HepG2 (cell line): ENCODE measurements at regions not wholly inside any gene's neighbourhood (a gene's known extent, or its start where the extent isn't known, plus 50 kb on each side); places are given as distances from the start of the nearest gene placed in this dataset.

Source experiments
- ATAC-seq: fragments of 200-7000 bp; cut with Tn5 transposase; 3 replicates; pipeline ENCODE4 v1.9.1; 2020; ENCODE audit warnings: mild to moderate bottlenecking, moderate library complexity
- BruUV-seq: library from RNA; stranded (reverse); fragments of 400-500 nt; replicated peaks from 2 replicates; lab custom pipeline; 2021; lab: Mats Ljungman, UMichigan
- CTCF ChIA-PET: fragments of 300-600 bp; formaldehyde crosslinking; extraction: SDS; loops from one replicate; lab custom pipeline; 2021; ENCODE audit warnings: low total read pairs, inconsistent platforms, low intra/inter-chr PET ratio; lab: Yijun Ruan, JAX
- POLR2A ChIA-PET: fragments of 350-600 bp; sonication (Branson Sonifier 250); formaldehyde crosslinking; loops from one replicate; lab custom pipeline; 2020; ENCODE audit warnings: antibody characterized with exemption, inconsistent platforms; lab: Yijun Ruan, JAX
- DNase-seq: peaks from one replicate; pipeline ENCODE4 v3.0.0-alpha.2; 2015; ENCODE audit warnings: low spot score
- FAIRE-seq: peaks from 3 replicates; lab custom pipeline; 2011; peaks lifted over from hg19 to GRCh38; lab: Jason Lieb, UNC
- H2AFZ ChIP-seq: one replicate; pipeline ENCODE4 v1.6.1; 2011; ENCODE audit warnings: low read length, inconsistent platforms
- H3K27ac ChIP-seq: fragments of 300-600 bp; 3 replicates; pipeline ENCODE4 v1.8.0; 2011; ENCODE audit warnings: mixed run types, mild to moderate bottlenecking, mixed read lengths, low read length, inconsistent platforms; ENCODE audit not compliant: insufficient read depth; ENCODE audit errors: extremely low read length
- H3K27me3 ChIP-seq, 2 experiments: fragments of 200-600 bp in 1 of 2; 2 replicates in 1 of 2; 3 replicates in 1 of 2; pipeline versions ENCODE4 v1.6.0 to v1.8.0; 2011; ENCODE audit warnings: low read length in 2 of 2, mild to moderate bottlenecking in 2 of 2, moderate library complexity in 2 of 2, inconsistent platforms in 1 of 2; ENCODE audit not compliant: insufficient read depth in 2 of 2, control insufficient read depth in 1 of 2
- H3K36me3 ChIP-seq, 2 experiments: fragments of 200-600 bp in 1 of 2; replicated peaks in 1 of 2; 2 replicates in 1 of 2; 3 replicates in 1 of 2; pipeline versions ENCODE4 v1.5.1 to v1.8.0; 2011; ENCODE audit warnings: low read length in 2 of 2, inconsistent platforms in 1 of 2; ENCODE audit not compliant: insufficient read depth in 2 of 2, control insufficient read depth in 1 of 2
- H3K4me1 ChIP-seq: 2 replicates; pipeline ENCODE4 v1.5.1; 2012; ENCODE audit warnings: low read length, inconsistent platforms; ENCODE audit not compliant: insufficient read depth
- H3K4me2 ChIP-seq: 2 replicates; pipeline ENCODE4 v1.6.0; 2011; ENCODE audit warnings: low read depth, low read length, inconsistent platforms
- H3K4me3 ChIP-seq, 3 experiments: fragments of 200-600 bp in 1 of 3; sonication (generic), shearing (Covaris generic) in 1 of 3; replicated peaks in 1 of 3; 2 replicates each; pipeline ENCODE4 v1.5.1; 2011 to 2016; ENCODE audit warnings: low read length in 3 of 3, inconsistent platforms in 2 of 3, low read depth in 2 of 3, mild to moderate bottlenecking in 2 of 3, control low read depth in 1 of 3, mixed read lengths in 1 of 3; ENCODE audit not compliant: insufficient read depth in 1 of 3
- H3K79me2 ChIP-seq: one replicate; pipeline ENCODE4 v1.6.1; 2011; ENCODE audit warnings: low read length, inconsistent platforms; ENCODE audit not compliant: insufficient read depth
- H3K9ac ChIP-seq: 2 replicates; pipeline ENCODE4 v1.6.0; 2011; ENCODE audit warnings: mild to moderate bottlenecking, low read depth, low read length, inconsistent platforms; ENCODE audit not compliant: insufficient read depth
- H3K9me3 ChIP-seq: 2 replicates; pipeline ENCODE4 v1.5.1; 2012; ENCODE audit warnings: mild to moderate bottlenecking, low read length
- H4K20me1 ChIP-seq: 2 replicates; pipeline ENCODE4 v1.6.0; 2011; ENCODE audit warnings: inconsistent platforms, mild to moderate bottlenecking, low read length, moderate library complexity; ENCODE audit not compliant: insufficient read depth
- ATF1 ChIP-seq: IDR thresholded peaks from 2 replicates; pipeline ENCODE4 v1.6.1; 2016; ENCODE audit warnings: mild to moderate bottlenecking, control low read depth
- CAMTA2 ChIP-seq: sonication (generic); formaldehyde crosslinking; IDR thresholded peaks from 2 replicates; pipeline ENCODE4 v1.4.0; 2020; ENCODE audit warnings: mild to moderate bottlenecking, missing genetic modification reagents, borderline replicate concordance
- CHD4 ChIP-seq: fragments of 200-600 bp; sonication (generic); IDR thresholded peaks from 2 replicates; pipeline ENCODE4 v1.7.0; 2017; ENCODE audit warnings: mild to moderate bottlenecking, low read length, borderline replicate concordance
- ELF3 ChIP-seq: IDR thresholded peaks from 2 replicates; pipeline ENCODE4 v1.6.1; 2016; ENCODE audit warnings: missing genetic modification reagents, missing compliant biosample characterization
- ETV5 ChIP-seq: IDR thresholded peaks from 2 replicates; pipeline ENCODE4 v1.6.1; 2018; ENCODE audit warnings: missing biosample characterization, missing genetic modification reagents, inconsistent platforms, borderline replicate concordance
- MEIS1 ChIP-seq: sonication (generic); formaldehyde crosslinking; IDR thresholded peaks from 2 replicates; pipeline ENCODE4 v1.9.0; 2021; ENCODE audit warnings: mild to moderate bottlenecking, missing genetic modification reagents, moderate library complexity, borderline replicate concordance
- MLLT10 ChIP-seq: sonication (generic); formaldehyde crosslinking; IDR thresholded peaks from 2 replicates; pipeline ENCODE4 v1.4.0; 2020; ENCODE audit warnings: missing genetic modification reagents
- MTF1 ChIP-seq: sonication (generic); formaldehyde crosslinking; IDR thresholded peaks from 2 replicates; pipeline ENCODE4 v1.5.0; 2020; ENCODE audit warnings: missing genetic modification reagents
- REL ChIP-seq: sonication (generic); formaldehyde crosslinking; conservative IDR thresholded peaks from 2 replicates; pipeline ENCODE4 v1.8.0; 2022; ENCODE audit warnings: mild to moderate bottlenecking, missing genetic modification reagents, moderate library complexity
- TEAD3 ChIP-seq: optimal IDR thresholded peaks from 2 replicates; pipeline ENCODE3; 2016; ENCODE audit warnings: borderline replicate concordance
- TERF1 ChIP-seq: sonication (generic); formaldehyde crosslinking; IDR thresholded peaks from 2 replicates; pipeline ENCODE4 v1.8.0; 2022; ENCODE audit warnings: mild to moderate bottlenecking, missing genetic modification reagents, moderate library complexity
- TIGD3 ChIP-seq: sonication (generic); formaldehyde crosslinking; IDR thresholded peaks from 2 replicates; pipeline ENCODE4 v1.5.1; 2020; ENCODE audit warnings: mild to moderate bottlenecking, missing genetic modification reagents, borderline replicate concordance
- ZFP1 ChIP-seq: IDR thresholded peaks from 2 replicates; pipeline ENCODE4 v1.6.1; 2016
- ZNF143 ChIP-seq: sonication (generic); formaldehyde crosslinking; IDR thresholded peaks from 2 replicates; pipeline ENCODE4 v1.4.0; 2020; ENCODE audit warnings: missing genetic modification reagents
- ZNF225 ChIP-seq: sonication (generic); formaldehyde crosslinking; IDR thresholded peaks from 2 replicates; pipeline ENCODE4 v1.4.0; 2020; ENCODE audit warnings: mild to moderate bottlenecking, missing genetic modification reagents
- ZNF253 ChIP-seq: sonication (generic); formaldehyde crosslinking; IDR thresholded peaks from 2 replicates; pipeline ENCODE4 v1.8.0; 2022; ENCODE audit warnings: mild to moderate bottlenecking, missing genetic modification reagents, borderline replicate concordance
- ZNF572 ChIP-seq: sonication (generic); formaldehyde crosslinking; IDR thresholded peaks from 2 replicates; pipeline ENCODE4 v1.5.1; 2020; ENCODE audit warnings: mild to moderate bottlenecking, missing genetic modification reagents
- ZNF619 ChIP-seq: sonication (generic); formaldehyde crosslinking; IDR thresholded peaks from 2 replicates; pipeline ENCODE4 v1.4.0; 2020; ENCODE audit warnings: mild to moderate bottlenecking, missing genetic modification reagents
- ZNF652 ChIP-seq: IDR thresholded peaks from 2 replicates; pipeline ENCODE4 v1.6.1; 2016; ENCODE audit warnings: low read depth, borderline replicate concordance
- WGBS: methylation state at CpG from one replicate; pipeline ENCODE4 v1.1.6; 2017; ENCODE audit warnings: low lambda C conversion rate; 5-methylcytosine and 5-hydroxymethylcytosine counted together
- in situ Hi-C: cut with HindIII; loops from 2 replicates; pipeline ENCODE4 v1.10.0; 2017; ENCODE audit warnings: low pct_unique_long_range_greater_than_20kb; ENCODE audit not compliant: extremely low pct_ligation_motif_present
- intact Hi-C: fragments of 100-400 bp; cut with micrococcal nuclease; formaldehyde crosslinking; loops from one replicate; pipeline ENCODE4 v1.10.0; 2022; ENCODE audit not compliant: unreplicated experiment

DNA sequence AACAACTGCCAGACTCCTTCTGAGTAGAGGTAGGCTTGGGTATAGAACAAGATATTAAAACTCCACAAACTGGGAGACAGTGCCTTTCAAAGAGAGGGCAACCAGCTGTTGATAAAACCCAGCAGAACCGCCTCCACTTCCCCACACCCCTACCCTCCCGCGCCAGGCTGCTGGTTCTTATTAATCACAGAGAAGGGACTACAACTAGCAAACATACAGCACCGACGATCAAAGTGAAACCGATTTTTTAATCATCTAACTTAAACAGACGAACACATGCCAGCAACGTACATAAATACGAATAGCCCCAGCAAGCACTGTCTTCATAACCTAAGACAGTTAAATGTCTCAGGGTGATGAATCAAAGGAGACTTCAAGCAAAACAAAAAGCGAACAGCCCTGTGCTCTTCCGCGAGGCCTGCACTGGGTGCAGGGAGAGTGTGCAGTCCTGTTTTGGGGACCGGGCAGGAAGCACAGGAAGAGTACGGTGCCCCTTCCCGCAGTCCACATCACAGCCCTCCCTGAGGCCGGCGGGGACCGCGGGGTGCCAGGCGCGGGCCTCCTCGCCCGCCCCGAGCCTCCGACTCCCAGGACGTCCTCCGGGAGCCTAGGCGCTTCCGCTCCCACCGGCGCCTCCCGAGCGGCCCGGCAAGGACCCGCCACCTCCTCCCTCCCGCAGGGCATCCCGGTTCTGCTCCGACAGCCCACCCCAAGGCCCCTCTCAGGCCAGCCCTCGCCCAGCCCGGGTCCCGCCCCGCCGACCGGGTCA is 75.1 kb upstream of the VGLL4 start (continued):
- 0 out of 2 replicates have a peak, but pooled peaks have one; percentile 33 for TF ChIP-seq MTF1 (CRISPR knock-in tag)
- TF ChIP-seq CAMTA2 (CRISPR knock-in tag), result no peak
- TF ChIP-seq TERF1, result no peak
- TF ChIP-seq, all 625 proteins: peak for 55

GRCh38 chr3:11717768-11718636 is 74.3 kb upstream of the VGLL4 start:
- ATAC-seq (peak; percentile 8), DNase-seq (peak; percentile 53), FAIRE-seq (peak; percentile 49)
- Histone ChIP-seq H3K9me3 (no peaks in the 10 kb centered on the region), H3K9ac (peak overlapping the region; percentile 79), H3K4me3 (peak overlapping the region; percentile 88 to 95 (median 92)), H3K4me2 (peak overlapping the region; percentile 87), H3K79me2 (peaks cover 26% of the 10 kb centered on the region), H3K4me1 (peaks cover 36% of the 10 kb centered on the region), H3K27ac (peak overlapping the region; percentile 61), H3K36me3 (no peaks in the 10 kb centered on the region), H3K27me3 (peaks cover 0 to 13% of the 10 kb centered on the region in 2 experiments; a peak in 2 of 5 replicates), H4K20me1 (no peaks in the 10 kb centered on the region), H2AFZ (no peak overlapping the region)
- intact Hi-C loops (no loop called here), in situ Hi-C loops (no loop called here)
- BruUV-seq, result TSS peak; percentile 57
- CTCF ChIA-PET, result no interaction called here
- 18% methylated on average over 9 of the region's 9 CpGs for WGBS
- POLR2A ChIA-PET, result no interaction called here
- TF ChIP-seq ATF1 (CRISPR knock-in tag) (no peak), MLLT10 (CRISPR knock-in tag) (no peak), ZNF225 (CRISPR knock-in tag) (no peak), ZFP1 (CRISPR knock-in tag) (no peak), ZNF253 (CRISPR knock-in tag) (no peak), MEIS1 (CRISPR knock-in tag) (no peak), CHD4 (no peak), ZNF143 (CRISPR knock-in tag) (no peak), REL (no peak), TIGD3 (CRISPR knock-in tag) (no peak), ETV5 (CRISPR knock-in tag) (no peak), TEAD3 (CRISPR knock-in tag) (peak; percentile 75), ZNF619 (CRISPR knock-in tag) (no peak), ZNF652 (CRISPR knock-in tag) (peak; percentile 96), ELF3 (CRISPR knock-in tag) (0 out of 2 replicates have a peak, but pooled peaks have one; percentile 17), ZNF572 (CRISPR knock-in tag) (no peak)
